GM21515 (cell line): ENCODE measurements at regions not wholly inside any gene's neighbourhood (a gene's known extent, or its start where the extent isn't known, plus 50 kb on each side); places are given as distances from the start of the nearest gene placed in this dataset.

Experiments used
- ATAC-seq: cut with Tn5 transposase; IDR thresholded peaks from one replicate; pipeline ENCODE4 v1.9.1; 2021; ENCODE audit not compliant: unreplicated experiment

DNA sequence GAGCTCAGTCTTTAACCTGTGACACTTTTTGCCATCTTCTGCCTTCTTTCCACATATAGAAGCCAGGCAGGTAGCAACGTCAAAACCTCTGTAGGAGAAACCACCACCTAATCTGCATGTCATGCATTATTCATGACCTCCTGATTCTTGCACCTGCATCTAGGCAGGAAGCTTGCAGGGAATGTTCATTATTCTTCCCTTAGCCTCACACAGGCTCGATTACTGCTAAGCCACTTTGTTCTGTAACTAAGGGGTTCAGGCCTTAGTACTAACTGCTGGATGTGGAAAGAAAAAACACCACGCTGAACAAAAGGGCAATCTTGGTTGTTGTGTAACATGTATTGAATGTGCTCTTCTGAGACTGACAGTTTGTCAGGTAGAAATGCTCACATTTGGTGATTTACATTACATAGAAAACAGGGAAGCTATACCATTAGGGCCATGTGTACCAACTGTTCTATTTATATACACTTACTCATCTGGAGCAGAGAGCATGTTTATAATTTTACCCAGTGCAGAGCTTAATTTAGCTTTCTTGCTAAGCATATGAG lies 366.9 kb downstream of the KLF12 start:
- ATAC-seq = no peak

DNA sequence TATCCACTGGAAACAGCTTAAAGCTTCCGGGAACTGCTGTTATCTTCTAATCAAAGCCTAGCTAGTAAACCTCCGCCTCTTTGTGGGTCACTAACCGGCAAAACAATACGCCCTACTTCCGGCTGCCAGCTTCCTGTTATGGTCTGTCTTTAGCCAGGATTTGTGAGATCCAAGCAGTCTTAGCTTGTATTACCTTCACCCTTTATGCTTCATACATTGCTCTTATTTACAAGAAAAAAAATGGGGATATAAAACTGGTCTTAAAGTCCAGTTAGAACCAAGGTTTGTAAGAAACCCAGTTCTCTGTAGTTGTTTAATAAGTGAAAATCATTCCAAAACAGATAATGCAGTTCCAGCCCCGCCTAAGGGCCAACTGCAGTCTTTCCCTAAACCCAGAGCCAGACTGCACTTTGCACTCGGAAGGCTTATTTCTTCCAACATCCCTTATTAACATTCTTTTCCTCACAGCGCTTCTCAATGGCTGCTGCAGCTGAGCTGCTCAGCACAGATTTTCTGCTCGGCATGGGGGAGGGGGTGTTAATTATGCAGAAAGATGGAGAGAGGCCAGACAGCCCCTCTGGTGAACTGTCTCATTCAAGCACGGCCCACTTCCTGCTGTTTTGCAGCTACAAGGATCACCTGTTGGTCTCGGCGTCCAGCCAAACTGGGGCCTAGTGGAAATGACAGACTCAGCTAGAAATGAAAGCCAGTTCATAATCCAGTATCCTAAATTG lies 368.4 kb downstream of the KLF12 start:
- ATAC-seq = peak; percentile 72

DNA sequence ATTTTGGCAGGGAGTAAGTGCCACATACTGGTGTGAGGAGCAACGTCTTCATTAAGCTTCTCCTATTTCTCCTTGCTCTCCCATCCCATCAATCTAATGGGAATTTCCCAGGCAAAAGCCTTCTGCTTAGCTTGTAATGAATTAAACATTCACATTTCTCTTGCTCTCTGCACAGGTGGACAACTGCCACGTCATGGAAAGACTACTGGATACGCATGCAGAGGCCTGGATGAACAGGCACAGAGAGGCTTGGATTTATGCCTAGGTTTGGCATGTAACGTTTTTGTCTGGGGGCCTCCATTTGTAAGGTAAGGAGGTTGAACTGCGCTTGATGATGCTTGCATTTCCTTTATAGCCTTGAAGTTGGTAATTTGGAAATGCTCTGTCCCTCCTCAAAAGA lies 374.8 kb downstream of the KLF12 start:
- ATAC-seq = no peak

DNA sequence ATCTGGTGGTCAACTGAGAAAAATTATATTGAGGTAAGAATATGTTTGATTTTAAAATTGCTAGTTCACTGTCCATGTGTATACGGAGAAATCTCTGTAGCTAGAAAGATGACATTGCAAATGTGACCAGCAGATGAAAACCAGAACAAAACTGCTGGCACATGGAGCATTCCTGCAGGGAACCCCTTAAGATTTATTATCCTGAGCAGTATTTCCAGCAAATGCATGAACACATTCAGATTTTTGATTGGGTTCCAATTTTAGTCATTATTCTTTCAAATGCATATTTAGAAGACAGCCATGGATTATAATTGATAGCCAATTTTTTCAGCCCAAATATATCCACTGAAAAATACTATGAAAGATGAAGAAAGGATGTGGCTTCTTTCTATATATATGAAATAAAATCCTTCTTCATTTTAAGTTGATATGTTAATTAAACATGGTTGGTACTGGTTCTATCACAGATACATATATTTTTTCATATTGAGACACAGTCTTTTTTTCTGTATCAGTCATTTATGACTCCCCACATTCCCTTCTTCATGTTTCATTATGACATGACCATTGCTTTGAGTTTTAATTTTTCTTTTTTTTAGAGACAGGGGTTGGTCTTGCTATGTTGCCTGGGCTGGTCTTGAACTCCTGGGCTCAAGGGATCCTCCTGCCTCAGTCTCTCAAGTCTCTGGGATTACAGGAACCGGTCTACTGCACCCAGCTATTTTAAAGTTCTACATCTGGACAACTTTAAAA lies 376.5 kb downstream of the KLF12 start:
- no peak for ATAC-seq

DNA sequence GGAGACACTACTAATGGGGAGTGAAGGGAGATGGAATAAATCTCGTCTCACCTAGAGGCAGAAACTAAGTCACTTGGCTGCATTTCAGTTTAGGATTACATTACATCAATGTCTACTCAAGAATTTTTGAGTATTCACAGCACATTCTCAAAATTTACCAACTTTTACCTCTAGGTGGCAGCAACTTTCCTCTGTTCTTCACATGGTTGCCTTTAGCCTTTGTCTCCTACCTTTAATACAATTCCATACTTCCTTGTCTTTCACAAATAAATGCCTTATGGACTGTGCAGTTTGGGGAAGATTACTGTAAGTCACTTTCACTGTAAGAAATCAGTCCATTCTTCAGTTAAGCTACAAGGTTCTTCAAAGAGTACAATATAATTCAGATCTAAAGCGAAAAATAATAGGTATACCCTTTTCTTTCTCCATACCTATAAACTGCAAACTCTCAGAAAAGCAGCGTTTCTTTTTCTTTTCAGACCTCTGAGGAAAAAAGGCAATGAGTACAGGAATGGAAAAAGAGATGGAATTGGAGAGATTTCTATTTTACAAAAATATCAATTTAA lies 379.4 kb downstream of the KLF12 start:
- peak; percentile 67 for ATAC-seq

DNA sequence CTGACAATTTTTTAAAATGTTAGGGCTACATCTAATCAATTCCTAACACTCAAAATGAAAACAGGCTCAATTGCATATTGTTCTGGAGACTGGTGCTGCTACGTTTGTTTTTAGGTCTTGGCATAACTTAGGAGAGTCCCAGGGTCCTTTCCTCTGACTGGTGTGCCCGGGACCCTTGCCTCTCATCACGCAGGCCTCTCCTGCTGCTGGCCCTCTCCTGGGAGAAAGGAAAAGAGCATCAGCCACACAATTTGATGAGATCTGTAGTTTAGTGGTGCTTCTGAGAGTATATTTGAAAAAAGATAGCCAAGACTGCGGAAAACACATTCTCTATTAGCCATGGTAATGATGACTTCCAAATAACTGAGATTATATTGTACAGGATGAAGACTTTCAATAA lies 380.0 kb downstream of the KLF12 start:
- no peak for ATAC-seq

GRCh38 chr13:73751290-73751689 lies 382.9 kb downstream of the KLF12 start:
- no peak for ATAC-seq

- ATAC-seq = no peak
Observed at GRCh38 chr13:73748404-73748803, 385.8 kb downstream of the KLF12 start.

GRCh38 chr13:73745190-73745589 lies 389.0 kb downstream of the KLF12 start:
- ATAC-seq = no peak

DNA sequence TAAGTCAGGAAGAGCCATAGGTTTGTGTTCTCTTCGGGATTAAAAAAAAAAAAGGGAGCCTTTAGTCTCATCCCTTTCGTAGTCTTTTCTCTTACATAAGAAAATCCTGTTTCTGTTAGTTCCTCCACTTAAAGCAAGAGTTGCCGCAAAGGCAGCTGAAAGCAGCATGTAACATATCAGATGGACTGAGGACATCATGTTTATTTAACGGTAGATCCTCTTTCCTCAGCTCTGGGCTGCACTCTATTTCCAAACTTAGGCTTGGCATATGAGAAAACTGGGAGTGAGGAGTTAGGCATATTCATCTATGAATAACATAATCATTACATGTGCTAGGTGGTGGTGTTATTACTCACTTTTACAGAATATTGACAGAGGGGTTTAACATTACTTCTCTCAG lies 391.2 kb downstream of the KLF12 start:
- ATAC-seq = no peak

GRCh38 chr13:73741742-73742141 lies 392.5 kb downstream of the KLF12 start:
- ATAC-seq = no peak

DNA sequence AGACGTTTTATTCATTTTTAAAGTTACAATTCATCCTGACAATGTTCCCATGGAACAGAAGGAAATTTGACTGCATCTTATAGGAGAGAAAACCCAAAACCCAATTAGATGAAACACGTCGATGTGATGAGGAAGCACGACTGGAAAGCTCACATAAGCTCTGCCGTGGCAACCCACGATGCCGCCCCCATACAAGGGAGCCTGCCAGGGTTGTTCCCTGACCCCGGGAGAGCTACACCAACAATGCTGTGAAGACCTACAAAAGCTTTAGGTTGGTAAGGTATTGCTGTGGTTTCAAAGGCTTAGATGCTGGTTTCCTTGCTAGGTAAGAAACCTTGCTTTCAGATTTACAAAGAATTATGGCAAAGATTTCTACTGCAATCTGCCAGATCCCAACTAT lies 393.1 kb downstream of the KLF12 start:
- ATAC-seq = no peak

- ATAC-seq = no peak
Observed at GRCh38 chr13:73740666-73741065, 393.5 kb downstream of the KLF12 start.

- no peak for ATAC-seq
Observed at GRCh38 chr13:73739394-73739793, 394.8 kb downstream of the KLF12 start.

- no peak for ATAC-seq
Observed at GRCh38 chr13:73738626-73739025, 395.6 kb downstream of the KLF12 start.

- no peak for ATAC-seq
Observed at GRCh38 chr13:73737214-73737613, 397.0 kb downstream of the KLF12 start.

DNA sequence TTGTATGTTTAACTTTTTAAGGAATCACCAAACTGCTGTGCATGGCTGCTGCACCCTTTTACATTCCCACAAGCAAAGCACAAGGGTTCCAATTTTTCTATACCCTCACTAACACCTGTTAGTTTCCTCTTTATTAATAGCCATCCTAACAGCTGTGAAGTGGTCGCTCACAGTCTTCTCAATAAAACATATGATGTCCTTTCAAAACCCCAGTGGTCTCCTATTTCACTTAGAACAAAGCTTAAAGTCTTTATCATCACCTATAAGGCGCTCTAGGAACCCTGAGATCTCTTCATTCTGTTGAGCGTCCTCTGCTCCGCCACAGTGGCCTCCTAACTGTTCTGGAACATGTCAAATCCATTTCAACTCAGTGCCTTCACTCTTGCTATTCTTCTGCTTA lies 400.5 kb downstream of the KLF12 start:
- no peak for ATAC-seq

- ATAC-seq = no peak
Observed at GRCh38 chr13:73732350-73732749, 401.9 kb downstream of the KLF12 start.

- ATAC-seq = no peak
Observed at GRCh38 chr13:73731564-73731963, 402.6 kb downstream of the KLF12 start.

- ATAC-seq = no peak
Observed at GRCh38 chr13:73730014-73730413, 404.2 kb downstream of the KLF12 start.

- no peak for ATAC-seq
Observed at GRCh38 chr13:73729046-73729445, 405.2 kb downstream of the KLF12 start.

GRCh38 chr13:73722120-73722519 lies 412.1 kb downstream of the KLF12 start:
- peak; percentile 86 for ATAC-seq
